Activated CD4-positive, alpha-beta memory T cell treated with anti-CD3 and anti-CD28 coated beads for 36 hours (primary cell): ENCODE measurements at regions not wholly inside any gene's neighbourhood (a gene's known extent, or its start where the extent isn't known, plus 50 kb on each side); places are given as distances from the start of the nearest gene placed in this dataset.
"Not testable (repeated sequence)": the region's sequence is repeated elsewhere in the genome, so short reads cannot be mapped to it uniquely, and the experiment has no call there.

ENCODE experiments used
- CTCF ChIA-PET: fragments of 350-600 bp; sonication (Branson Sonifier 250); formaldehyde crosslinking; loops from one replicate; lab custom pipeline; 2021; ENCODE audit warnings: antibody characterized with exemption, inconsistent platforms; lab: Charles Lee
- POLR2A ChIA-PET: fragments of 350-600 bp; sonication (Branson Sonifier 250); formaldehyde crosslinking; loops from one replicate; lab custom pipeline; 2021; ENCODE audit warnings: antibody characterized with exemption; lab: Charles Lee
- DNase-seq: peaks from one replicate; pipeline ENCODE4 v3.0.0-alpha.2; 2020
- H3K27ac Mint-ChIP-seq: one replicate; pipeline ENCODE4 v1.8.0; 2021; ENCODE audit warnings: mixed read lengths
- H3K27me3 Mint-ChIP-seq: one replicate; pipeline ENCODE4 v1.8.0; 2021; ENCODE audit warnings: mixed read lengths
- H3K36me3 Mint-ChIP-seq: one replicate; pipeline ENCODE4 v1.8.0; 2021; ENCODE audit warnings: mixed read lengths
- H3K4me1 Mint-ChIP-seq: one replicate; pipeline ENCODE4 v1.8.0; 2021; ENCODE audit warnings: low read depth, mixed read lengths
- H3K4me3 Mint-ChIP-seq: one replicate; pipeline ENCODE4 v1.8.0; 2021; ENCODE audit warnings: mild to moderate bottlenecking, mixed read lengths
- H3K9me3 Mint-ChIP-seq: one replicate; pipeline ENCODE4 v1.8.0; 2021; ENCODE audit warnings: mixed read lengths
- intact Hi-C: fragments of 100-400 bp; cut with micrococcal nuclease; formaldehyde crosslinking; loops from one replicate; pipeline ENCODE4 v1.15.1; 2023

DNA sequence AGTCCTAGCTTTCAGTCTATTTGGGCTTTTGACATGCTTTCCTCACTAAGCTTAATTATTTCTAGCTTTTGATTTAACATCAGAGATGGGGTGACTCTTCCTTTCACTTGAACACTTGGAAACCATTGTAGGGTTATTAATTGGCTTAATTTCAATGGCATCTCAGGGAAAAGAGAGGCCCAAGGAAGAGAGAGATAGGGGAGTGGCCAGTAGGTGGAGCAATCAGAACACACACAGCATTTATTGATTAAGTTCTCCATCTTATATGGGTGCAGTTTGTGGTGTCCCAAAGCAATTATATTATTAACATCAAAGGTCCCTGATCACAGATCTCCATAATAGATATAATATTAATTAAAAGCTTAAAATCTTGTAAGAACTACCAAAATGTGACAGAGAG, 1466.1 kb upstream of the SEL1L start:
- H3K36me3 Mint-ChIP-seq: no peaks in the 10 kb centered on the region
- no peaks in the 10 kb centered on the region for H3K4me1 Mint-ChIP-seq
- ChIA-PET POLR2A (no interaction called here), CTCF (no interaction called here)
- no peak overlapping the region for H3K27ac Mint-ChIP-seq
- no peak for DNase-seq
- no peak overlapping the region for H3K4me3 Mint-ChIP-seq
- H3K9me3 Mint-ChIP-seq: peaks cover 21% of the 10 kb centered on the region
- intact Hi-C loops: no loop called here
- no peaks in the 10 kb centered on the region for H3K27me3 Mint-ChIP-seq

DNA sequence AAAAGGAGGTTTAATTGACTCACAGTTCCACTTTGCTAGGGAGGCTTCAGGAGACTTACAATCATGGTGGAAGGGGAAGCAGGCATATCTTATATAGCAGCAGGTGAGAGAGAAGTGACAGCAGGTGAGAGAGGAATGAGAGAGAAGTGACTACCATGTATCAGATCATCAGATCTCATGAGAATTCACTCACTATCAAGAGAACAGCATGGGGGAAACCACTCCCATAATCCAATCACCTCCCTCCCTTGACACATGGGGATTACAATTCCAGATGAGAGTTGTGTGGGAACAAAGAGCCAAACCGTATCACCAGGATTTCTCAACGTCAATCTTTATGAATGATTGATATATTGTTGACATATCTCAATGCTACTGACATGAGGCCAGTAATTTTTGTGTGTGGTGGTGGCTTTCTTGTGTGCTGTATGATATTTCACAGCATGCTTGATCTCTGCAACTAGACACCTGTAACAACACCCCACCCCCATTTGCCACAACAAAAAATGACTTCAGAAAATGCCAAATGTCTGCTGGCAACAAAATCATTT, 1470.9 kb upstream of the SEL1L start:
- no peak for DNase-seq
- ChIA-PET POLR2A (no interaction called here), CTCF (no interaction called here)
- Mint-ChIP-seq H3K4me1 (no peaks in the 10 kb centered on the region), H3K27ac (no peak overlapping the region), H3K9me3 (peaks cover 30% of the 10 kb centered on the region), H3K36me3 (no peaks in the 10 kb centered on the region), H3K27me3 (no peaks in the 10 kb centered on the region), H3K4me3 (no peak overlapping the region)
- intact Hi-C loops: no loop called here

DNA sequence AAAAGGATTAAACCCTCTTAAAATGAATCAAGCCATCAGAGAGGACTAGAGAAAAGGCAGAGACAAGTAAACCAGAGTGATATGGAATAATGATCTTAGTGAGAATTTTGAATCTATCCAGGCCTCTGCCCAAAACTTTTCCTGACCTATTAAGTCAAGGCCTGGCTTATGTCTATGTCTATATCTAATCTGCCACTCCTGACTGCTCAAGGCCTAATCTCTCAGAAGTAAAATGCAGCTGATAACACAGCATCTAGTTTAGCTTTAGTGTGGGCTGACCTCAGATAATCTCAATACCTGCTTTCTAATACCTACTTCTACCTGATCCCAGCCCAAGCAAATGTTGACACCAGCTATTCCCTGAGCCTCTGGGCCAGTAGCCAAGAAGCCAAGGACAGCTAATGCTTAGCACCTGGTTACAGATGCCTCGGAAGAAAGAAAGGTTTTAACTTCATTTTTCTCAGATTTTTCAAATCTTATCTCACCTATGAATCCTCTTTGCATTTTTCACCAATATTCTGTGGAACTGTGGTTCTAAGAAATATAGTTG, 1472.5 kb upstream of the SEL1L start:
- H3K9me3 Mint-ChIP-seq: peaks cover 28% of the 10 kb centered on the region
- DNase-seq: no peak
- intact Hi-C loops: no loop called here
- H3K36me3 Mint-ChIP-seq: no peaks in the 10 kb centered on the region
- CTCF ChIA-PET: no interaction called here
- no peak overlapping the region for H3K4me3 Mint-ChIP-seq
- H3K27ac Mint-ChIP-seq: no peak overlapping the region
- no peaks in the 10 kb centered on the region for H3K4me1 Mint-ChIP-seq
- POLR2A ChIA-PET: no interaction called here
- no peaks in the 10 kb centered on the region for H3K27me3 Mint-ChIP-seq

DNA sequence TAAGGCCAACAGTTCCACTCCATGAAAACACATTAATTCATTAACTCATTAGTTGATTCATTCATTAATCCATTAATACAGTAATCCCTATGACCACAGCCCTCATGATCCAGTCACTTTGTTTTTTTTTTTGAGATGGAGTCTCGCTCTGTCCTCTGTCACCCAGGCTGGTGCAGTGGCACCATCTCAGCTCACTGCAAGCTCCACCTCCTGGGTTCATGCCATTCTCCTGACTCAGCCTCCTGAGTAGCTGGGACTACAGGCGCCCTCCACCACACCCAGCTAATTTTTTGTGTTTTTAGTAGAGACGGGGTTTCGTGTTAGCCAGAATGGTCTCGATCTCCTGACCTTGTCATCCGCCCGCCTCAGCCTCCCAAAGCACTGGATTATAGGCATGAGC, 1473.4 kb upstream of the SEL1L start:
- CTCF ChIA-PET, H3K27ac Mint-ChIP-seq, H3K27me3 Mint-ChIP-seq, H3K36me3 Mint-ChIP-seq, intact Hi-C loops, POLR2A ChIA-PET, DNase-seq, H3K4me3 Mint-ChIP-seq, H3K4me1 Mint-ChIP-seq: not testable (repeated sequence)
- peaks cover 26% of the 10 kb centered on the region for H3K9me3 Mint-ChIP-seq

DNA sequence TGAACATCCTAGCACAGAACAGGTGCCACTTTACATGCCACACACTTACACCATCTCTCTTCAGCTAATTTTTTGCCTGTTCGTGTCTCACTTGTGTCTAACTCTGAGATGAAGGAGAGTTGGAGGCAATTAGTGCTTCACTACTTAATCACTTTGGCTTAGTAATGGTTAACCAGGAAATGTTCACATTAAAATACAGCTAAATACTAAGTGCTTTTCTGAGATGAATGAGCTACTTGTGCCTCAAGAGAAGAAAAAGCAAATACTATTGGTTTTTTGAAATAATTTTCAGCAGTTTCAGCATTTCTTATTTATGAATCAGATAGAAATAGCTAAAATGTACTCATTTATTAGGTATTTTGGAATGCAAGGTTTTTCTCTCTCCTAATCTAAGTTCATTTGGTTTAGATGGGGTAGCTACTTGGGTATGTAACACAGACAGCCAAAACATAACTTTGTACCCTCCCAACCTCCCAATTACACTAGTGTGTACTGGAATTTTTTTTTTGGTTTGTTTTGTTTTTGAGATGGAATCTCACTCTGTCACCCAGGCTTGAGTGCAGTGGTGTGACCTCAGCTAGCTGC, 1474.1 kb upstream of the SEL1L start:
- peaks cover 23% of the 10 kb centered on the region for H3K9me3 Mint-ChIP-seq
- no peaks in the 10 kb centered on the region for H3K27me3 Mint-ChIP-seq
- DNase-seq: no peak
- POLR2A ChIA-PET: no interaction called here
- intact Hi-C loops: no loop called here
- no peaks in the 10 kb centered on the region for H3K36me3 Mint-ChIP-seq
- CTCF ChIA-PET: no interaction called here
- no peaks in the 10 kb centered on the region for H3K4me1 Mint-ChIP-seq
- H3K4me3 Mint-ChIP-seq: no peak overlapping the region
- no peak overlapping the region for H3K27ac Mint-ChIP-seq

DNA sequence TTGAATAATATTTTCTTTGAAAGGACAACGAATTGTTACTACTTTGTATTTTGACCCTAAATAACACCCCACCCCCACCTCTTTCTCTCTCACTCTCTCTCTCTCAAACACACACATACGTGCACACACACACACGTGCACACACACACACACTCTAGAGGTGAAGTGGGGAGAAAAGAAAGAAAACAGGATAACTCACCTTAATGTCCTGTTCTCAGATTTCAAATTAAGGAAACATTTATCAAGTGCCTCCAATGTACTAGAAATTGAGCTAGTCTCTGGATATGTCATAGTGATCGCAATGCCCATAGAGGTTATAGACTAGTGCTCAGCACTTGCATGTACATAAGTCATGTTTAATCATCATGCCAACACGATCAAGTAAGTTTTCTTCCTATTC, 1483.6 kb upstream of the SEL1L start:
- intact Hi-C loops: no loop called here
- H3K36me3 Mint-ChIP-seq: no peaks in the 10 kb centered on the region
- DNase-seq: no peak
- H3K27me3 Mint-ChIP-seq: no peaks in the 10 kb centered on the region
- H3K4me3 Mint-ChIP-seq: no peak overlapping the region
- no peaks in the 10 kb centered on the region for H3K4me1 Mint-ChIP-seq
- ChIA-PET POLR2A (no interaction called here), CTCF (no interaction called here)
- peaks cover 14% of the 10 kb centered on the region for H3K9me3 Mint-ChIP-seq
- no peak overlapping the region for H3K27ac Mint-ChIP-seq

DNA sequence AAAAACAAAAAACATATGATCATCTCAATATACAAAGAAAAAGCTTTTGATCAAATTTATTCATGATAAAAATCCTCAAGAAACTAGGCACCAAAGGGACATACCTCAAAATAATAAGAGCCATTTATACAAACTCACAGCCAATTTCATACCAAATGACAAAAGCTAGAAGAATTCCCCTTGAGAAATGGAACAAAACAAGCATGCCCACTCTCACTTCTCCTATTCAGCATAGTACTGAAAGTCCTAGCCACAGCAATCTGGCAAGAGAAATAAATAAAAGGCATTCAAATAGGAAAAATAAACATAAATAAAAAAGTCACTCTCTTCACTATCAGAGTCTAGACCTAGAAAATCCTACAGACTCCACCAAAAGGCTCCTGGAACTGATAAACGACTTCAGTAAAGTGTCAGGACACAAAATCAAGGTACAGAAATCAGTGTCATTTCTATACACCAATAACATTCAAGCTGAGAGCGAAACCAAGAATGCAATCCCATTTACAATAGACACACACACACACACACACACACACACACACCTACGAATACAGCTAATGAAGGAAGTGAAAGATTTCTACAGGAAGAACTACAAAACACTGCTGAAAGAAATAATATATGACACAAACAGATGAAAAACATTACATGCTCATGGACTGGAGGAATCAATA, 1486.2 kb upstream of the SEL1L start:
- H3K4me1 Mint-ChIP-seq: no peaks in the 10 kb centered on the region
- intact Hi-C loops: no loop called here
- no peak for DNase-seq
- no peaks in the 10 kb centered on the region for H3K27me3 Mint-ChIP-seq
- H3K27ac Mint-ChIP-seq: no peak overlapping the region
- peaks cover 13% of the 10 kb centered on the region for H3K9me3 Mint-ChIP-seq
- no peak overlapping the region for H3K4me3 Mint-ChIP-seq
- H3K36me3 Mint-ChIP-seq: no peaks in the 10 kb centered on the region
- ChIA-PET CTCF (no interaction called here), POLR2A (no interaction called here)

DNA sequence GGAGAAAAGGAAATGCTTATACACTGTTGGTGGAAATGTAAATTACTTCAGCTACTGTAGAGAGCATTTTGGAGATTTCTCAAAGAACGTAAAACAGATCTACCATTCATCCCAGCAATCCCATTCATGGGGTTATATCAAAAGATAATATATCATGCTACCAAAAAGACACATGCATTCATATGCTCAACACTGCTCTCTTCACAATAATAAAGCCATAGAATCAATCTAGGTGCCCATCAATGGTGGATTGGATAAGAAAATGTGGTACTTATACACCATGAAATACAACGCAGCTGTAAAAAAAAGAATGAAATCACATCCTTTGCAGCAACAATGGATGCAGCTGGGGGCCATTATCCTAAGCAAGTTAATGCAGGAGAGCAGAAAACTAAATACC, 1487.7 kb upstream of the SEL1L start:
- POLR2A ChIA-PET: no interaction called here
- Mint-ChIP-seq H3K4me3 (no peak overlapping the region), H3K27me3 (no peaks in the 10 kb centered on the region), H3K36me3 (no peaks in the 10 kb centered on the region), H3K9me3 (peaks cover 18% of the 10 kb centered on the region), H3K4me1 (no peaks in the 10 kb centered on the region), H3K27ac (no peak overlapping the region)
- intact Hi-C loops: no loop called here
- CTCF ChIA-PET: no interaction called here
- DNase-seq: no peak

DNA sequence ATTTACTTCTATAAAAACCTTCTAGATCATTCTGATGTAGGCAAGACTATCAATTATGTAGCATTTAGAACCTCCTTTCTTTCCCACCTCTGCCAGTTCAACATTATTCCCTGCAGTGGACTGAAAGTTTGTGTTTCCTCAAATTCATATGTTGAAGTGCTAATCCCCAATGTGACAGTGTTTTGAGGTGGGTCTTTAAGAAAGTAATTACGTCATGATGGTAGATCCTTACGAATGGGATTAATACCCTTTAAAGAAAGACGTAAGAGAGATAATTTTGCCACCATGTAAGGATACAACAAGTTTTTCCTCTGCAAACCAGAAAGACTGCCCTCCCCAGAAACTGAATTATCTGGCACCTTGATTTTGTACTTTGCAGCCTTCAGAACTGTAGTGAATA, 1489.7 kb upstream of the SEL1L start:
- intact Hi-C loops: no loop called here
- ChIA-PET CTCF (no interaction called here), POLR2A (no interaction called here)
- Mint-ChIP-seq H3K27me3 (no peaks in the 10 kb centered on the region), H3K9me3 (peaks cover 25% of the 10 kb centered on the region), H3K4me1 (no peaks in the 10 kb centered on the region), H3K36me3 (no peaks in the 10 kb centered on the region), H3K27ac (no peak overlapping the region), H3K4me3 (no peak overlapping the region)
- DNase-seq: no peak

DNA sequence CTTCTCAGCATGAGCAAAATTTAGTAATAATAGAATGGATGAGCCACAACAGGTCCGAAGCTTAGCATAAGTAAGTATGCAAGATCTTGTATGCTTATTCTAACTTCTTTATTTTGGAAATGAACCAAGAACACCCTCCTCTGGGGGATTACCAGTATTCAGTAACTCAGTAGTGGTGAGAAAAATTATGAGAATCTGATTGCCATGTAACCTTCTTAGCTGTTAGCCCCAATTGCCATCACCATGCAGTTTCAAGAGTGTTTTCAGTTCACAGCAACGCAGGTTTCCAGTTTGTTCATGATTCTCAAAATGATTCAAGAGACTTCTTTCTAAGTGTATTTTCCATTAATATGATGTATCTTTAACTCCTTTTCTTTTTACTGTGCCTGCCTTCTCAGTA, 1507.6 kb upstream of the SEL1L start:
- no peak for DNase-seq
- Mint-ChIP-seq H3K4me1 (no peaks in the 10 kb centered on the region), H3K9me3 (peaks cover 26% of the 10 kb centered on the region), H3K4me3 (no peak overlapping the region), H3K36me3 (no peaks in the 10 kb centered on the region), H3K27ac (no peak overlapping the region), H3K27me3 (no peaks in the 10 kb centered on the region)
- POLR2A ChIA-PET: no interaction called here
- CTCF ChIA-PET: no interaction called here
- intact Hi-C loops: no loop called here

DNA sequence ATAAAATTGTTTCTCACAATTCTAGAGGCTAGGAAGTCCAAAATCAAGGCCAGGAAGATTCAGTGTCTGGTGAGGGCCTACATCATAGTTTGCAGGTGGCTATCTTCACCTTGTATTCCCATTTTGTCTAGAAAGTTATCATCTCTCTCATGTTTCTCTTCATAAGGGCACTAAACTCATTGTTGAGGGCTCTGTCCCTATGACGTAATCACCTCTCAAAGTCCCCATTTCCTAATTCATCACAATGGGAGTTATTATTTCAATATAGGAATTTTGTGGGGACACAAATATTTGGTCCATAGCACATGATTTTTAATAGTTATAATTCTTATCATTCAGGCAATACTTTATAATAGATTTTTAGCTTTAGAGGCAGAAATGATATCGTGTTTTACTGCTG, 1509.2 kb upstream of the SEL1L start:
- ChIA-PET POLR2A (no interaction called here), CTCF (no interaction called here)
- H3K36me3 Mint-ChIP-seq: no peaks in the 10 kb centered on the region
- H3K27me3 Mint-ChIP-seq: no peaks in the 10 kb centered on the region
- DNase-seq: no peak
- peaks cover 14% of the 10 kb centered on the region for H3K9me3 Mint-ChIP-seq
- no peak overlapping the region for H3K27ac Mint-ChIP-seq
- H3K4me3 Mint-ChIP-seq: no peak overlapping the region
- intact Hi-C loops: no loop called here
- H3K4me1 Mint-ChIP-seq: no peaks in the 10 kb centered on the region

DNA sequence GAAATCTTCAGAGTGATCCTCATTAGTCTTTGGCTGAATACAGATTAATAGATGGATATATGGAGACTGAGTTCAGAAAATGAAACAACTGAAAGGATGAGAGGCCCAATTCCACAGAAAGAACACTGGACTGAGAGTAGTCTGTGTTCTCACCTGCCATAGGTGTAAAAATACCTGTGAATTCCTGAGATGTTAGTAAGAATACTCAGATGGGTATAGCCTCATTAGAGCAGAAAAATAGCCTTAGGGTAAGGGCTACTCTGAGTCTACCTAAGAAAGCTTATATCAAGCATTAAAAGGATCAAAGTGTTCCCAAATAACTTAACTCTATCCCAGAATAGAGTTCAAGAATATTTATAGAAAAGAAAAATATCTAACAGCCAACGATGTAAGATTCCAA, 1510.3 kb upstream of the SEL1L start:
- no peak for DNase-seq
- Mint-ChIP-seq H3K27ac (no peak overlapping the region), H3K27me3 (no peaks in the 10 kb centered on the region), H3K4me3 (no peak overlapping the region), H3K36me3 (no peaks in the 10 kb centered on the region), H3K9me3 (peaks cover 13% of the 10 kb centered on the region), H3K4me1 (no peaks in the 10 kb centered on the region)
- POLR2A ChIA-PET: no interaction called here
- intact Hi-C loops: no loop called here
- CTCF ChIA-PET: no interaction called here
